Esophagus squamous epithelium (tissue), 5 donors: ENCODE measurements at regions not wholly inside any gene's neighbourhood (a gene's known extent, or its start where the extent isn't known, plus 50 kb on each side); places are given as distances from the start of the nearest gene placed in this dataset.

ENCODE experiments used
- DNase-seq: peaks from one replicate; lab custom pipeline; 2025; lab: John Stamatoyannopoulos, UW
- H3K27ac ChIP-seq, 4 donors: fragments of 200-600 bp; sonication (generic); one replicate each; pipeline ENCODE4 v1.5.1; 2016 to 2019; ENCODE audit warnings: mild to moderate bottlenecking in 1 of 4
- H3K27me3 ChIP-seq, 4 donors: fragments of 200-600 bp; sonication (generic); 1 replicate in 3 of 4; 2 replicates in 1 of 4; pipeline versions ENCODE4 v1.5.1 to v1.6.0; 2017 to 2021; ENCODE audit warnings: antibody characterized with exemption in 1 of 4
- H3K36me3 ChIP-seq, 3 donors: fragments of 200-600 bp; sonication (generic); one replicate each; pipeline ENCODE4 v1.5.1; 2016 to 2019
- H3K4me1 ChIP-seq, 3 donors: fragments of 200-600 bp; sonication (generic); one replicate each; pipeline ENCODE4 v1.5.1; 2017 to 2019
- H3K4me3 ChIP-seq, 4 donors: fragments of 200-600 bp; sonication (generic); 1 replicate in 3 of 4; 2 replicates in 1 of 4; pipeline ENCODE4 v1.5.1; 2016 to 2019; ENCODE audit warnings: mild to moderate bottlenecking in 2 of 4, moderate library complexity in 1 of 4
- H3K9me3 ChIP-seq, 3 donors: fragments of 200-600 bp; sonication (generic); one replicate each; pipeline ENCODE4 v1.5.1; 2016 to 2019
- POLR2A ChIP-seq, 4 donors: fragments of 450-650 bp; IDR thresholded peaks; one replicate each; pipeline ENCODE4 v1.6.1; 2017; ENCODE audit warnings: antibody characterized with exemption in 4 of 4, mild to moderate bottlenecking in 4 of 4, moderate library complexity in 3 of 4
- WGBS, 2 donors: methylation state at CpG; one replicate each; pipeline ENCODE4 v1.1.5; 2018; 5-methylcytosine and 5-hydroxymethylcytosine counted together
- intact Hi-C: fragments of 100-400 bp; cut with DNase I; formaldehyde crosslinking; loops from one replicate; pipeline ENCODE4 v1.15.0; 2022
- TF ChIP-seq, protein P1 (sequence below), 6 experiments: fragments of 450-650 bp in 4 of 6; fragments of 200-600 bp in 2 of 6; sonication (generic) in 2 of 6; IDR thresholded peaks; one replicate each; pipeline ENCODE4 v1.5.1; 2016 to 2019; ENCODE audit warnings: antibody characterized with exemption in 6 of 6, mild to moderate bottlenecking in 4 of 6, moderate library complexity in 4 of 6
- donor health status: DM: yes; HTN: yes; CAD: no.

DNA sequence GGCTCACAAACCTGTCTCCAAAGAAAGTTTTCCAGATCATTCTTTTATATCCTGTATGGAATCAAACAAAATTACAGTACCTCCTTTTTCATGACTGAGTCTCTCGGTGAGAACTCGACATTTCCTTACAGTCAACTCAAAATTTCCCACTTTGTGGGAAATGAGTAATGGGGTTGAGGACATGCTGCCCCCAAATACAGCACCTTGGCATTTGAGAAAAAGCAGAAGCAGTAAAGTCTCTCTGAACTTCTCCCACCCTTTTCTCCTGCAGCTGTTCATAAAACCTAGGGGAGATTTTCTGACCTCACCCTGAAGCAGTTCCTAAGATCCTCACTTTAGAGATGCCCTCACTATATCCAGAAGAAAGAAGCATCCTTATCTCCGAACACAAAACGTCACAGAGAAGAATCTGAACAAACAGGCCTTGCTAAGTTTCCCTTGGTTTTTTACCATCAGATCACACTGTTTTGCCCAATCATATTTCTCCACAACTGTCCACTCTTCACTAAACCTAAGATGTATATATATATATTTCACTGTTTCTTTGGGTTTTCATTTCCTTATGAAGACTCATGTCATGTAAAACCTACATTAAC is 96.1 kb upstream of the APC start:
- no peak for DNase-seq
- intact Hi-C loops, result no loop called here
- H3K36me3 ChIP-seq, result no peaks in the 10 kb centered on the region
- no peaks in the 10 kb centered on the region for H3K9me3 ChIP-seq
- TF ChIP-seq, protein P1, sequence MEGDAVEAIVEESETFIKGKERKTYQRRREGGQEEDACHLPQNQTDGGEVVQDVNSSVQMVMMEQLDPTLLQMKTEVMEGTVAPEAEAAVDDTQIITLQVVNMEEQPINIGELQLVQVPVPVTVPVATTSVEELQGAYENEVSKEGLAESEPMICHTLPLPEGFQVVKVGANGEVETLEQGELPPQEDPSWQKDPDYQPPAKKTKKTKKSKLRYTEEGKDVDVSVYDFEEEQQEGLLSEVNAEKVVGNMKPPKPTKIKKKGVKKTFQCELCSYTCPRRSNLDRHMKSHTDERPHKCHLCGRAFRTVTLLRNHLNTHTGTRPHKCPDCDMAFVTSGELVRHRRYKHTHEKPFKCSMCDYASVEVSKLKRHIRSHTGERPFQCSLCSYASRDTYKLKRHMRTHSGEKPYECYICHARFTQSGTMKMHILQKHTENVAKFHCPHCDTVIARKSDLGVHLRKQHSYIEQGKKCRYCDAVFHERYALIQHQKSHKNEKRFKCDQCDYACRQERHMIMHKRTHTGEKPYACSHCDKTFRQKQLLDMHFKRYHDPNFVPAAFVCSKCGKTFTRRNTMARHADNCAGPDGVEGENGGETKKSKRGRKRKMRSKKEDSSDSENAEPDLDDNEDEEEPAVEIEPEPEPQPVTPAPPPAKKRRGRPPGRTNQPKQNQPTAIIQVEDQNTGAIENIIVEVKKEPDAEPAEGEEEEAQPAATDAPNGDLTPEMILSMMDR (IDR thresholded peaks at IDR 0.05), result no peak
- no peak for TF ChIP-seq POLR2A (IDR thresholded peaks at IDR 0.05)
- no peak overlapping the region for H3K27ac ChIP-seq
- no peaks in the 10 kb centered on the region for H3K27me3 ChIP-seq
- H3K4me3 ChIP-seq, result no peak overlapping the region
- whole genome bisulfite sequencing, 2 donors, result 75 to 83% methylated on average over 4 of the region's 4 CpGs
- H3K4me1 ChIP-seq, result peaks cover 0 to 7% (median 3%) of the 10 kb centered on the region in 3 donors

GRCh38 chr5:112642885-112643284 is 94.8 kb upstream of the APC start:
- no peaks in the 10 kb centered on the region for H3K9me3 ChIP-seq
- no peak for DNase-seq

GRCh38 chr5:112643339-112643971 is 94.2 kb upstream of the APC start:
- Histone ChIP-seq H3K27ac (no peak overlapping the region), H3K36me3 (no peaks in the 10 kb centered on the region), H3K9me3 (no peaks in the 10 kb centered on the region), H3K4me1 (peaks cover 0 to under 1% (median 0%) of the 10 kb centered on the region in 3 donors), H3K27me3 (no peaks in the 10 kb centered on the region), H3K4me3 (no peak overlapping the region)
- TF ChIP-seq, protein P1 (IDR thresholded peaks at IDR 0.05), result no peak
- no peak for TF ChIP-seq POLR2A (IDR thresholded peaks at IDR 0.05)
- DNase-seq, result no peak
- WGBS, 2 donors, result 48 to 54% methylated on average over 4 of the region's 4 CpGs
- intact Hi-C loops, result no loop called here

More at GRCh38 chr5:112642885-112643284, 94.8 kb upstream of the APC start:
- intact Hi-C loops, result no loop called here
- Histone ChIP-seq H3K36me3 (no peaks in the 10 kb centered on the region), H3K4me1 (no peaks in the 10 kb centered on the region), H3K27me3 (no peaks in the 10 kb centered on the region), H3K4me3 (no peak overlapping the region), H3K27ac (no peak overlapping the region)
- TF ChIP-seq, protein P1 (IDR thresholded peaks at IDR 0.05), result no peak
- no peak for TF ChIP-seq POLR2A (IDR thresholded peaks at IDR 0.05)

DNA sequence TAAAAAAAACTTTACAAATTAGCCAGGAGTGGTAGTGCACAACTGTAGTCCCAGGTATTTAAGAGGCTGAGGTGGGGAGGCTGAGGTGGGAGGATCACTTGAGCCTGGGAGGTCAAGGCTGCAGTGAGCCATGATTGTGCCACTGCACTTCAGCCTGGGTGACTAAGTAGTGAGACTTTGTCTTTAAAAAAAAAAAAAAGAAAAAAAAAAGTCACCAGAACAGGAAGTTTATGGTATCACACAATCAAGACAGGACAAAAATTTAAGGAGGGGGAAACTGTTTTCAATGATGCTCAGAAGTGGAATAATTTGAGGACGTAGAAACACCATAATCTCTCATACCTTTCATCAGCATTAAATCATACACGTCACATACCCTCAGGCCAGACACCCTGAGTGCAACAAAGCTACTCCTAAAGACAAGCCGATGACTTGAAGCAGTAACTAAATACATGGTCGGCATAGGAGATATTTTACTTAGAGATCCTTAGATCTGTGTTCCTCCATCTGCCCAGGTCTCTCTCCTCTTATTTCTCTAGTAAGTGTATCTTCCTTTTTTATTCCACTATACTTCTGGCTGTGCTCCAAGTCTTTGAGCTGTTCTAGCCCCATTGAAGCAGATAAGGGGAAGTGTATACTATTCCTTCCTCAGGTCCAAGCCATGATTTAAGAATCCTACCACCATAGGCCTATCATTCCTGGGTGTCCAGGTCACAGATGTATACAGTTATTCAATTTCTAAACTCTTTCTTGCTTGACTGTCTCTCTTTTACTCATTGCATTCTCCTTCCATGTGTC is 91.3 kb upstream of the APC start:
- Histone ChIP-seq H3K36me3 (no peaks in the 10 kb centered on the region), H3K9me3 (no peaks in the 10 kb centered on the region), H3K4me3 (no peak overlapping the region), H3K4me1 (peaks cover 3 to 18% (median 9%) of the 10 kb centered on the region in 3 donors), H3K27ac (no peak overlapping the region), H3K27me3 (no peaks in the 10 kb centered on the region)
- intact Hi-C loops, result no loop called here
- WGBS, 2 donors, result 69 to 73% methylated on average over 4 of the region's 4 CpGs
- DNase-seq, result no peak
- TF ChIP-seq, protein P1 (IDR thresholded peaks at IDR 0.05), result no peak

- Histone ChIP-seq H3K36me3 (no peaks in the 10 kb centered on the region), H3K27me3 (no peaks in the 10 kb centered on the region), H3K4me3 (no peak overlapping the region), H3K4me1 (peaks cover 3 to 18% (median 9%) of the 10 kb centered on the region in 3 donors), H3K9me3 (no peaks in the 10 kb centered on the region), H3K27ac (no peak overlapping the region)
- intact Hi-C loops, result no loop called here
- no peak for TF ChIP-seq POLR2A (IDR thresholded peaks at IDR 0.05)
- TF ChIP-seq, protein P1 (IDR thresholded peaks at IDR 0.05), result no peak
- 64 to 77% methylated on average over 1 of the region's 1 CpG for WGBS, 2 donors
- DNase-seq, result no peak
Measured at GRCh38 chr5:112647428-112647827, 90.3 kb upstream of the APC start.
